Neural cell (in vitro differentiated cells): ENCODE measurements at regions not wholly inside any gene's neighbourhood (a gene's known extent, or its start where the extent isn't known, plus 50 kb on each side); places are given as distances from the start of the nearest gene placed in this dataset.

Source experiments
- CTCF ChIP-seq: fragments of 450-650 bp; IDR thresholded peaks from 2 replicates; pipeline ENCODE4 v1.5.1; 2014; ENCODE audit warnings: antibody characterized with exemption, mild to moderate bottlenecking, moderate library complexity; ENCODE audit not compliant: poor library complexity, severe bottlenecking
- EP300 ChIP-seq: fragments of 450-650 bp; conservative IDR thresholded peaks from 2 replicates; pipeline ENCODE4 v1.6.1; 2014; ENCODE audit warnings: antibody characterized with exemption, mild to moderate bottlenecking, moderate library complexity; ENCODE audit not compliant: poor library complexity, severe bottlenecking
- EZH2 ChIP-seq: fragments of 200-600, 300-800 bp; shearing (Covaris generic), sonication (generic); IDR thresholded peaks from 2 replicates; pipeline ENCODE4 v1.6.1; 2014; ENCODE audit warnings: antibody characterized with exemption, low read length, borderline replicate concordance, mild to moderate bottlenecking; ENCODE audit not compliant: insufficient read depth, poor library complexity, severe bottlenecking
- MXI1 ChIP-seq: fragments of 450-650 bp; conservative IDR thresholded peaks from 2 replicates; pipeline ENCODE4 v1.6.1; 2014; ENCODE audit warnings: antibody characterized with exemption, mild to moderate bottlenecking; ENCODE audit not compliant: poor library complexity, severe bottlenecking
- POLR2AphosphoS5 ChIP-seq: IDR thresholded peaks from 2 replicates; pipeline ENCODE4 v1.6.1; 2012
- RAD21 ChIP-seq: fragments of 450-650 bp; conservative IDR thresholded peaks from 2 replicates; pipeline ENCODE4 v1.6.1; 2014; ENCODE audit warnings: antibody characterized with exemption, mild to moderate bottlenecking, moderate library complexity
- REST ChIP-seq: IDR thresholded peaks from 2 replicates; pipeline ENCODE4 v1.6.1; 2012; ENCODE audit warnings: borderline replicate concordance
- TAF1 ChIP-seq: IDR thresholded peaks from 2 replicates; pipeline ENCODE4 v1.6.1; 2012; ENCODE audit warnings: low read depth

- no peak for TF ChIP-seq CTCF
- TF ChIP-seq EZH2: no peak
- TF ChIP-seq REST: no peak
- no peak for TF ChIP-seq TAF1
- no peak for TF ChIP-seq POLR2AphosphoS5
- no peak for TF ChIP-seq RAD21
- no peak for TF ChIP-seq EP300
- TF ChIP-seq MXI1: no peak
Measured at GRCh38 chr18:7413906-7414305, 153.2 kb upstream of the PTPRM start.
